Chondrocyte (in vitro differentiated cells): ENCODE measurements at regions not wholly inside any gene's neighbourhood (a gene's known extent, or its start where the extent isn't known, plus 50 kb on each side); places are given as distances from the start of the nearest gene placed in this dataset.

ENCODE experiments used
- DNase-seq: peaks from one replicate; pipeline ENCODE4 v3.0.0; 2021; ENCODE audit warnings: mixed read lengths, low spot score
- H3K27ac Mint-ChIP-seq: one replicate; pipeline ENCODE4 v1.8.0; 2021; ENCODE audit warnings: mild to moderate bottlenecking, moderate library complexity, mixed read lengths; ENCODE audit not compliant: unreplicated experiment
- H3K27me3 Mint-ChIP-seq: 2 replicates; pipeline ENCODE4 v1.8.0; 2021; ENCODE audit warnings: low read depth, mixed read lengths
- H3K36me3 Mint-ChIP-seq: 2 replicates; pipeline ENCODE4 v1.8.0; 2021; ENCODE audit warnings: low read depth, mixed read lengths
- H3K4me1 Mint-ChIP-seq: 2 replicates; pipeline ENCODE4 v1.8.0; 2021; ENCODE audit warnings: low read depth, mild to moderate bottlenecking, mixed read lengths
- H3K4me3 Mint-ChIP-seq: one replicate; pipeline ENCODE4 v1.8.0; 2021; ENCODE audit warnings: mild to moderate bottlenecking, moderate library complexity, mixed read lengths; ENCODE audit not compliant: unreplicated experiment
- H3K9me3 Mint-ChIP-seq: 2 replicates; pipeline ENCODE4 v1.8.0; 2021; ENCODE audit warnings: low read depth, mixed read lengths
- TF ChIP-seq, protein P1 (sequence below): fragments of 200-600 bp; sonication (generic); IDR thresholded peaks from 2 replicates; pipeline ENCODE4 v1.5.0; 2021; ENCODE audit warnings: antibody characterized with exemption, mild to moderate bottlenecking, moderate library complexity

DNA sequence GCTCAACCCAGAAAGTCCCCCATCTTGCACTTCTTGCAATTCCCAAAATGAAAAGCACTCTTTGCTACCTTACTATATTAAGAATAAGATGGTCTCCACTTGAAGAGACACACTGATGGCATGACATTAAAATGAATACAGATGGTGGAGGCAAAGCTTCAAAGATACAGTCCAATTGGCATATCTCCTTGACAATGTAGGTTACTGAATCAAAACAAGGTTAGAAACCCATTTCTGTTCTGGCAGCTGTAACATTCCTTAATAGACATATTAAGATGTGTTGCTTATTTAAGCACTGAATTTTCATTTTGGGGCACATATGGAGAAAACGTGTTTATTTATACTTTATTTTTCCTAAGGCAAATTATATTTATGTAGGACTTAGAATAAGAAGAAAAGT is 1262.8 kb upstream of the CDH8 start:
- Mint-ChIP-seq H3K27ac (no peak overlapping the region), H3K27me3 (peaks cover 12% of the 10 kb centered on the region), H3K36me3 (no peaks in the 10 kb centered on the region), H3K4me3 (no peak overlapping the region), H3K4me1 (no peaks in the 10 kb centered on the region), H3K9me3 (no peaks in the 10 kb centered on the region)
- DNase-seq: no peak
- TF ChIP-seq, protein P1, sequence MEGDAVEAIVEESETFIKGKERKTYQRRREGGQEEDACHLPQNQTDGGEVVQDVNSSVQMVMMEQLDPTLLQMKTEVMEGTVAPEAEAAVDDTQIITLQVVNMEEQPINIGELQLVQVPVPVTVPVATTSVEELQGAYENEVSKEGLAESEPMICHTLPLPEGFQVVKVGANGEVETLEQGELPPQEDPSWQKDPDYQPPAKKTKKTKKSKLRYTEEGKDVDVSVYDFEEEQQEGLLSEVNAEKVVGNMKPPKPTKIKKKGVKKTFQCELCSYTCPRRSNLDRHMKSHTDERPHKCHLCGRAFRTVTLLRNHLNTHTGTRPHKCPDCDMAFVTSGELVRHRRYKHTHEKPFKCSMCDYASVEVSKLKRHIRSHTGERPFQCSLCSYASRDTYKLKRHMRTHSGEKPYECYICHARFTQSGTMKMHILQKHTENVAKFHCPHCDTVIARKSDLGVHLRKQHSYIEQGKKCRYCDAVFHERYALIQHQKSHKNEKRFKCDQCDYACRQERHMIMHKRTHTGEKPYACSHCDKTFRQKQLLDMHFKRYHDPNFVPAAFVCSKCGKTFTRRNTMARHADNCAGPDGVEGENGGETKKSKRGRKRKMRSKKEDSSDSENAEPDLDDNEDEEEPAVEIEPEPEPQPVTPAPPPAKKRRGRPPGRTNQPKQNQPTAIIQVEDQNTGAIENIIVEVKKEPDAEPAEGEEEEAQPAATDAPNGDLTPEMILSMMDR: no peak

DNA sequence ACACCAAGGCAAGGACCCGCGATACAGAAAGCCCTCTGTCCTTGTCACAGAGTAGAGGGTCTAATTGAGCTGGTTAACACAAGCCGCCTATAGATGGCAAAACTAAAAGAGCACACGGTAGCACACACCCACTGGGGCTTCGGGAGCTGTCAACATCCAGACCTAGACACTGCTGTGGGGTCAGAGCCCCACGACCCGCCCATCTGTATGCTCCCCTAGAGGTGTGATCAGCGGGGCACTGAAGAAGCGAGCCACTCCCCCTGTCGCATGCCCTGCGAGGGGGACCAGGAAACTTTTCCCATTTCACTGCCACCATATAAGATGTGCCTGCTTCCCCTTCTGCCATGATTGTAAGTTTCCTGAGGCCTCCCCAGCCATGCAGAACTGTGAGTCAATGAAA is 1255.8 kb upstream of the CDH8 start:
- peaks cover 16% of the 10 kb centered on the region for H3K27me3 Mint-ChIP-seq
- H3K4me3 Mint-ChIP-seq: no peak overlapping the region
- H3K36me3 Mint-ChIP-seq: no peaks in the 10 kb centered on the region
- no peaks in the 10 kb centered on the region for H3K9me3 Mint-ChIP-seq
- H3K4me1 Mint-ChIP-seq: no peaks in the 10 kb centered on the region
- TF ChIP-seq, protein P1: no peak
- DNase-seq: no peak
- no peak overlapping the region for H3K27ac Mint-ChIP-seq

DNA sequence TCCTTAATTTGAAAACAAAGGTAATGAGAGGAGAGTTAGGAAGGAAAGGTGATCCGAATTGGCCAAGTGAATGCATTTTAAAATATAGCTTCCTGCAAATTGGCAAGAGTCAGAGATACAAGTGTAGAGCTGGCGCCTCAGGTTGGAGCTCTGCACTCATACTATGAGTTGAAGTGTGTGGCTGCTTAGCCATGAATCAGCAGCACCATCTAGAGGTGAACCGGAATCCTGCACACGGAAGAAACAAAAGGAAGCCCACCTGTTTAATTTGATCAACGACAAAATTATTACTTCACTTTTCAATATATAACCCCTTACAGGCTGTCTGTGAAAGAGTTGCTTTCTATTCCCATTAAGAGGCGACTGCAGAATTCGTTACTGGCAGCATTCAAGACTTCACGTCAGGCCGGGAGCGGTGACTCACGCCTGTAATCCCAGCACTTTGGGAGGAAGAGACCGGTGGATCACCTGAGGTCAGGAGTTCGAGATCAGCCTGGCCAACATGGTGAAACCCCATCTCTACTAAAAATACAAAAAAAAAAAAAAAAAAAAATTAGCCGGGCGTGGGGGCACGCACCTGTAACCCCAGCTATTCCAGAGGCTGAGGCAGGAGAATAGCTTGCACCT is 1253.7 kb upstream of the CDH8 start:
- no peaks in the 10 kb centered on the region for H3K36me3 Mint-ChIP-seq
- no peak overlapping the region for H3K27ac Mint-ChIP-seq
- H3K4me1 Mint-ChIP-seq: no peaks in the 10 kb centered on the region
- no peak for DNase-seq
- no peak overlapping the region for H3K4me3 Mint-ChIP-seq
- TF ChIP-seq, protein P1: peak; percentile 83
- H3K9me3 Mint-ChIP-seq: no peaks in the 10 kb centered on the region
- peaks cover 18% of the 10 kb centered on the region for H3K27me3 Mint-ChIP-seq

DNA sequence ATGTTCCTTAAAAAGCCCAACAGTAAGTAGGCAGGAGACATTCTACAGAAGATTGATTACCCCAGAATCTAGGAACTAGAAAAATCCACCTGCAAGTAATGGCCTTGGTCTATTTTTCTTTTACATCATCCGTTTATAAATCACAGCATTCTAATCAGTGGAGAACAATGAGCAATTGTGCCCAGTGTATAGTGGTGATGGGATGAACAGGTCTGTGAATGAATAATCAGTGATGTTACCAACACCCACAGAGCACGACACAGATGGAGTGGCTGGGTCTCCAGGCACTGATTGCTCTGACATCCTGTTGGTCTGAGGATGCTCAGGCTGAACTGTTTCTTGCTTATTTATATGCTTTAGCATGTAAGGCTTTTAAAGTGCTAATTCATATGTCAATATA is 1251.2 kb upstream of the CDH8 start:
- no peak overlapping the region for H3K27ac Mint-ChIP-seq
- no peaks in the 10 kb centered on the region for H3K9me3 Mint-ChIP-seq
- no peaks in the 10 kb centered on the region for H3K36me3 Mint-ChIP-seq
- TF ChIP-seq, protein P1: no peak
- no peaks in the 10 kb centered on the region for H3K4me1 Mint-ChIP-seq
- peaks cover 9% of the 10 kb centered on the region for H3K27me3 Mint-ChIP-seq
- H3K4me3 Mint-ChIP-seq: no peak overlapping the region
- no peak for DNase-seq

DNA sequence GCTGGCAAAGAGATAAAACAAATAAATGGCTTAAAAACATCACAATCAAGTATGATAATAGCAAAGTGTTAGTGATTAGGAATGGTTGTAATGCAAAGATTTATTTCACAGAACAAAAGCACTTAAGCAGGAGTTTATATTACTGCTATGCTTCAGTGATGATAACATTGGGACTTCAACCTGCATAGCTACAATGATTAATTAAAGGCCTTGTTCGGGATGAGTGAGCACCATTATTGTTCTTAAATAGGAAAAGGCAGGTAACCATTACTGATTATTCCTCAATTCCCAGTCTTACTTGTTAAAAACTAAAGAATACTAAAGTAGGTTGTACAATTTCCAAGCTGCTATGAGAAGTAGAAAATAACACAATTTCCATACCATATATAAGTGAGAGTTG is 1247.5 kb upstream of the CDH8 start:
- Mint-ChIP-seq H3K27me3 (peaks cover 4% of the 10 kb centered on the region), H3K36me3 (no peaks in the 10 kb centered on the region), H3K4me3 (no peak overlapping the region), H3K27ac (no peak overlapping the region), H3K9me3 (no peaks in the 10 kb centered on the region), H3K4me1 (no peaks in the 10 kb centered on the region)
- no peak for DNase-seq
- TF ChIP-seq, protein P1: no peak
